OCI-LY7 (cell line): ENCODE measurements at regions not wholly inside any gene's neighbourhood (a gene's known extent, or its start where the extent isn't known, plus 50 kb on each side); places are given as distances from the start of the nearest gene placed in this dataset.

Experiments
- BruUV-seq: library from RNA; stranded (reverse); fragments of 400-500 nt; replicated peaks from 2 replicates; lab custom pipeline; 2021; lab: Mats Ljungman, UMichigan
- CTCF ChIA-PET: fragments of 300-600 bp; sonication (Branson Sonifier 250); formaldehyde crosslinking; loops from one replicate; lab custom pipeline; 2022; ENCODE audit warnings: antibody characterized with exemption; ENCODE audit not compliant: unreplicated experiment; lab: Charles Lee
- POLR2A ChIA-PET: fragments of 300-600 bp; sonication (Branson Sonifier 250); formaldehyde crosslinking; loops from one replicate; lab custom pipeline; 2022; ENCODE audit warnings: antibody characterized with exemption; lab: Charles Lee
- DNase-seq: peaks from one replicate; pipeline ENCODE4 v3.0.0-alpha.2; 2015; ENCODE audit warnings: low spot score
- H2AFZ ChIP-seq: fragments of 200-600 bp; sonication (generic), shearing (Covaris generic); 2 replicates; pipeline ENCODE4 v1.6.1; 2014; ENCODE audit warnings: mild to moderate bottlenecking, antibody characterized with exemption, low read length, moderate library complexity
- H3K27ac ChIP-seq: fragments of 200-600 bp; sonication (generic); 2 replicates; pipeline ENCODE4 v1.5.1; 2014; ENCODE audit warnings: mixed run types, low read depth, mild to moderate bottlenecking, moderate library complexity, low read length, inconsistent platforms; ENCODE audit not compliant: poor library complexity, severe bottlenecking
- H3K36me3 ChIP-seq: fragments of 200-600 bp; sonication (generic); 2 replicates; pipeline ENCODE4 v1.6.1; 2014; ENCODE audit warnings: mild to moderate bottlenecking, antibody characterized with exemption, low read length, moderate library complexity, mixed read lengths; ENCODE audit not compliant: insufficient read depth
- H3K4me1 ChIP-seq: fragments of 200-600 bp; sonication (generic); 2 replicates; pipeline ENCODE4 v1.5.1; 2014; ENCODE audit warnings: mild to moderate bottlenecking, low read length; ENCODE audit not compliant: insufficient read depth, poor library complexity, severe bottlenecking
- H3K4me2 ChIP-seq: fragments of 200-600 bp; sonication (generic); 2 replicates; pipeline ENCODE4 v1.6.1; 2014; ENCODE audit warnings: mild to moderate bottlenecking, low read length
- H3K4me3 ChIP-seq: fragments of 200-600 bp; sonication (generic); 2 replicates; pipeline ENCODE4 v1.5.1; 2014; ENCODE audit warnings: mild to moderate bottlenecking, low read depth, low read length; ENCODE audit not compliant: poor library complexity, severe bottlenecking
- H3K79me2 ChIP-seq: fragments of 200-600 bp; sonication (generic); 2 replicates; pipeline ENCODE4 v1.6.1; 2016; ENCODE audit warnings: low read depth, mild to moderate bottlenecking, low read length, moderate library complexity, mixed read lengths; ENCODE audit not compliant: insufficient read depth
- H3K9me2 ChIP-seq: fragments of 200-600 bp; sonication (generic); 2 replicates; pipeline ENCODE4 v1.6.1; 2016; ENCODE audit warnings: mild to moderate bottlenecking, low read length, mixed read lengths; ENCODE audit not compliant: insufficient read depth
- H3K9me3 ChIP-seq: fragments of 200-600 bp; sonication (generic); 2 replicates; pipeline ENCODE4 v1.6.1; 2014; ENCODE audit warnings: mild to moderate bottlenecking, mixed run types, low read length, mixed read lengths
- H4K20me1 ChIP-seq: fragments of 200-600 bp; sonication (generic); 2 replicates; pipeline ENCODE4 v1.6.1; 2014; ENCODE audit warnings: mild to moderate bottlenecking, antibody characterized with exemption, low read length, moderate library complexity, mixed read lengths; ENCODE audit not compliant: insufficient read depth
- EZH2phosphoT487 ChIP-seq: fragments of 200-600 bp; sonication (generic); IDR thresholded peaks from 2 replicates; pipeline ENCODE4 v1.6.1; 2018; ENCODE audit warnings: low read depth, borderline replicate concordance, mild to moderate bottlenecking, mixed run types, antibody characterized with exemption, low read length, moderate library complexity, mixed read lengths
- intact Hi-C: fragments of 100-400 bp; cut with micrococcal nuclease; formaldehyde crosslinking; loops from one replicate; pipeline ENCODE4 v1.10.0; 2022; ENCODE audit not compliant: unreplicated experiment
- TF ChIP-seq, protein P1 (sequence below): fragments of 200-600 bp; sonication (generic); conservative IDR thresholded peaks from 2 replicates; pipeline ENCODE4 v1.5.1; 2014; ENCODE audit warnings: mild to moderate bottlenecking, antibody characterized with exemption, low read length, moderate library complexity, mixed read lengths

DNA sequence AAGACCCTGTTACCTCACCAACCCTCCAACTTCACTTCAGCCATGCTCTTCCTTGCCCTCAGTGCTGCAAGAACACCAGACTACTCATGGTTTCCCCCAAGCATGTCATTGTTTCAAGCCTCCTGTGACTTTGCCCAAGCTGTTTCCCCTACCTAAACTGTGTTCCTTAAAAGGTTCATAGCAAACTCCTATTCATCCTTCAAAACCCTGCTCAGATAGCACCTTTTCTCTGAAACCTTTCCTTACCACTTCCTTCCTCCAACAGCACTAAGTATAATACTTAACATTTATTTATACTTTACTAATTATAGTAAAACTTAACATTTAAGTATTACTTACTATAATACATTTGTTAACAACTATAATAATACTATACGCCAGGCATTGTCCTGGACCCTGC lies 136.2 kb downstream of the CCT6B start:
- Histone ChIP-seq H3K4me3 (no peak overlapping the region), H3K27ac (no peak overlapping the region), H3K36me3 (no peaks in the 10 kb centered on the region), H3K9me2 (no peaks in the 10 kb centered on the region), H4K20me1 (no peaks in the 10 kb centered on the region), H3K9me3 (no peaks in the 10 kb centered on the region), H3K4me1 (peaks cover 1% of the 10 kb centered on the region), H3K79me2 (no peaks in the 10 kb centered on the region), H2AFZ (no peak overlapping the region), H3K4me2 (no peak overlapping the region)
- no peak for TF ChIP-seq EZH2phosphoT487
- TF ChIP-seq, protein P1, sequence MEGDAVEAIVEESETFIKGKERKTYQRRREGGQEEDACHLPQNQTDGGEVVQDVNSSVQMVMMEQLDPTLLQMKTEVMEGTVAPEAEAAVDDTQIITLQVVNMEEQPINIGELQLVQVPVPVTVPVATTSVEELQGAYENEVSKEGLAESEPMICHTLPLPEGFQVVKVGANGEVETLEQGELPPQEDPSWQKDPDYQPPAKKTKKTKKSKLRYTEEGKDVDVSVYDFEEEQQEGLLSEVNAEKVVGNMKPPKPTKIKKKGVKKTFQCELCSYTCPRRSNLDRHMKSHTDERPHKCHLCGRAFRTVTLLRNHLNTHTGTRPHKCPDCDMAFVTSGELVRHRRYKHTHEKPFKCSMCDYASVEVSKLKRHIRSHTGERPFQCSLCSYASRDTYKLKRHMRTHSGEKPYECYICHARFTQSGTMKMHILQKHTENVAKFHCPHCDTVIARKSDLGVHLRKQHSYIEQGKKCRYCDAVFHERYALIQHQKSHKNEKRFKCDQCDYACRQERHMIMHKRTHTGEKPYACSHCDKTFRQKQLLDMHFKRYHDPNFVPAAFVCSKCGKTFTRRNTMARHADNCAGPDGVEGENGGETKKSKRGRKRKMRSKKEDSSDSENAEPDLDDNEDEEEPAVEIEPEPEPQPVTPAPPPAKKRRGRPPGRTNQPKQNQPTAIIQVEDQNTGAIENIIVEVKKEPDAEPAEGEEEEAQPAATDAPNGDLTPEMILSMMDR: no peak
- intact Hi-C loops: no loop called here
- BruUV-seq: no TSS peak
- ChIA-PET POLR2A (no interaction called here), CTCF (no interaction called here)
- DNase-seq: no peak

DNA sequence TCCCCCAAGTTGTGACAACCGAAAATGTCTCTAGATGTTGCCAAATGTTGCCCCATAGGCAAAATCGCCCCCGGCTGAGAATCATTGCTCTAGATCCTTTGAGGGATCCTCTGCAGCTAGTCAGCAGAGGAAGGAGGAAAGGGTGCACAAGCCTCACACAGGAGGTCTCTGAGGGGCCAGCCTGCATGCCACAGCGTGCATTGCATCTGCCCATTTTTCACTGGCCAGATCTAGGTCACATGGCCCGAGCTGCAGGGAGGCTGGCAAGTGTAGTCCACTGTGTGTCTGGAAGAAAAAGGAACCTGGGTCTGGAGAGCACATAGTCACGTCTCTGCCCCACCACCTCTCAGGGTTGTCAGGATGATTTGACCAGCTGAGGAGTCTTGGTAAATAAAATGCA lies 138.2 kb downstream of the CCT6B start:
- no TSS peak for BruUV-seq
- Histone ChIP-seq H3K36me3 (no peaks in the 10 kb centered on the region), H3K9me2 (no peaks in the 10 kb centered on the region), H4K20me1 (no peaks in the 10 kb centered on the region), H3K4me1 (no peaks in the 10 kb centered on the region), H3K4me3 (no peak overlapping the region), H3K4me2 (no peak overlapping the region), H2AFZ (no peak overlapping the region), H3K27ac (no peak overlapping the region), H3K79me2 (no peaks in the 10 kb centered on the region), H3K9me3 (no peaks in the 10 kb centered on the region)
- TF ChIP-seq EZH2phosphoT487: no peak
- TF ChIP-seq, protein P1: no peak
- ChIA-PET POLR2A (no interaction called here), CTCF (no interaction called here)
- DNase-seq: no peak
- intact Hi-C loops: no loop called here

DNA sequence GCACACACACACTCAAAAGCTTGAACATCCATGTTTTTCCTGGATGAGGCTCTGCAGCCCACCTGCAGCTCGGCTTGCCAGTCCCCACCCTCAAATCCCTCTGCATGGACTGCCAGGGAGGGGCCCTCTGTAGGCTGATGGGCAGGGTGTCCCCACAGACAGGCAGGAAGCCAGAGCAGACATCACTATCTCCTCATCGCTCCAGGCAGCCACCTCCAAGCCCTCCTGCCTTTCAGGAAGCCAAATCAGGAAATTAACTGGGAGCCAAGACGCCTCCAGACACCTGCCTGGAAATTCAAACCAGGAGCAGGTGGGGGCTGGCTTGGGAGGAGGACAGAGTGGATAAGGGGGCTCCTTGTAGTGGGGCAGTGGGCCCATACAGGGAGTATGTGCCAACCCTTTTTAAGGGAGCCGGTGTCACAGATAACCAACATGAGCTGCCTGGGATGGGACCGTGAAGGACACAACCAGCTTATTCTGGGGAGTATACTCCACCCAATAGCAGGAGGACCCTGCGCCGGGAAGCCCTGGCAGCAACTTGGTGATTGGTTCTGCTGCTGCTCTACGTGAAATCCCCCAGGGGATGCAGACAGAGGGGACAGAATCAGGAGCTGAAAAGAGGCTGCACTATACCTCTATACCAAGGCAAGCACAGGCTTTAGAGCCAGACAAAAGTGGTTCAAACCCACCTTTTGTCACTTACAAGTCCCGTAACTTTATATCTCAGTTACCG lies 139.1 kb downstream of the CCT6B start:
- POLR2A ChIA-PET: no interaction called here
- no peak overlapping the region for H3K27ac ChIP-seq
- no peak overlapping the region for H2AFZ ChIP-seq
- intact Hi-C loops: no loop called here
- no peak for TF ChIP-seq EZH2phosphoT487
- TF ChIP-seq, protein P1: no peak
- no peak overlapping the region for H3K4me3 ChIP-seq
- H3K9me2 ChIP-seq: no peaks in the 10 kb centered on the region
- CTCF ChIA-PET: no interaction called here
- DNase-seq: no peak
- BruUV-seq: no TSS peak
- no peaks in the 10 kb centered on the region for H3K36me3 ChIP-seq
- H4K20me1 ChIP-seq: no peaks in the 10 kb centered on the region
- no peaks in the 10 kb centered on the region for H3K79me2 ChIP-seq
- no peaks in the 10 kb centered on the region for H3K9me3 ChIP-seq
- no peak overlapping the region for H3K4me2 ChIP-seq
- H3K4me1 ChIP-seq: no peaks in the 10 kb centered on the region
